ENCODE measurements at regions not wholly inside any gene's neighbourhood (a gene's known extent, or its start where the extent isn't known, plus 50 kb on each side); places are given as distances from the start of the nearest gene placed in this dataset.
A peak's percentile ranks its signal among the peaks of the same experiment; 100 is the strongest.

DNA sequence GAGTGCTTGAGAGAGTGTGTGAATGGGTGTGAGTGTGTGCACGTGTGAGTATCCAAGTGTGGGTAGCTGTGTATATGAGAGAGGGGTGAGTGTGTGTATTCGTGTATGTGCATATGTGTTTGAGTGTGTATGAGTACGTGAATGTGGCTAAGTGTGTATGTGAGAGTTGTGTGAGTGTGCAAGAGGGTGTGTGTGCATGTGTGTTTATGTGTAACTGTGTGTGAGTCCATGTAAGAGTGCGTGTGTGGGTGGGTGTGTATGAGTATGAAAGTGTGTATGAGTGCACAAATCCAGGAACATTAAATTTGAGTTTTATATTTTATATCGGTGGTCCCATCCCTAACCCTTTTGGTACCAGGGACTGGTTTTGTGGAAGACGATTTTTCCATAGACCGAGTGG, 156.4 kb downstream of the TENT4A start:
- DNase-seq (ENCODE audit: low spot score): no peak

DNA sequence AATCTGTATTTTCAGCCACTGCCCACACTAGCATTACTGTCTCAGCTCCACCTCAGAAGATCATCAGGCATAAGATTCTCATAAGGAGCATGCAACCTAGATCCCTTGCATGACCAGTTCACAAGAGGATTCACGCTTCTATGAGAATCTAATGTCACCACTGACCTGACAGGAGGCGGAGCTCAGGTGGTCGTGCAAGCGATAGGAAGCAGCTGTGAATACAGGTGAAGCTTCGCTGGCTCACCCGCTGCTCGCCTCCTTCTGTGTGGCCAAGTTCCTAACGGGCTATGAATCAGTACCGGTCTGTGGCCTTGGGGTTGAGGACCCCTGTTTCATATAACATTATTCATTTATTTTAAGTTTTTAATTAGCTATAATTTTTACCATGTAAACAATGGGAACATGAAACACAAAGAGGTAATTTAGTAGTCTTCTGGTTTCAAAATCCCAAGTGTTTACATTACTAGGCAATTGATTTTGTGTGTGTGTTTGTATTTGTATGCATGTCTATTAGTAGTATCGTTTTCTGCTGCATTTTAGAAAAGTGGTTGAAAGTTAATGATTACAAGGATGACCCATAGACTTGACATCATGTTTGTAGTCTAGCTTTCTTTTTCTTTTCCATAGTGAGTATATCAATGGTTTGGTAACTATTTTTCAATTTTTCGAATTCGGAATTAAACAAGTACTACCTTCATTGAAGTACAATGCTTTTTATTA, 159.4 kb downstream of the TENT4A start:
- no peak for DNase-seq (ENCODE audit: low spot score)

DNA sequence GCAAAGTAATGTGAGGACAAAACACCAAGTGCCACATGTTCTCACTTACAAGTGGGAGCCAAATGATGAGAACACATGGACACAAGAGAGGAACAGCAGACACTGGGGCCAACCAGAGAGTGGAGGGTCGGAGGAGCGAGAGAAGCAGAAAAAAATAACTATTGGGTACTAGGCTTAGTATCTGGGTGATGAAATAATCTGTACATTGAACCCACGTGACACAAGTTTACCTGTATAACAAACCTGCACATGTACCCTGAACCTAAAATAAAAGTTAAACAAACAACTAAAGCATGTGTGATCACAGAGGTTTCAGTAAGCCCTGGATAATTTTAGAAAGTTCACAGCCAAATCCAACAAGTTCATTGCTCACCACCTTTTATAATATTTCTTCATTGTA, 160.1 kb downstream of the TENT4A start:
- DNase-seq (ENCODE audit: low spot score): no peak

DNA sequence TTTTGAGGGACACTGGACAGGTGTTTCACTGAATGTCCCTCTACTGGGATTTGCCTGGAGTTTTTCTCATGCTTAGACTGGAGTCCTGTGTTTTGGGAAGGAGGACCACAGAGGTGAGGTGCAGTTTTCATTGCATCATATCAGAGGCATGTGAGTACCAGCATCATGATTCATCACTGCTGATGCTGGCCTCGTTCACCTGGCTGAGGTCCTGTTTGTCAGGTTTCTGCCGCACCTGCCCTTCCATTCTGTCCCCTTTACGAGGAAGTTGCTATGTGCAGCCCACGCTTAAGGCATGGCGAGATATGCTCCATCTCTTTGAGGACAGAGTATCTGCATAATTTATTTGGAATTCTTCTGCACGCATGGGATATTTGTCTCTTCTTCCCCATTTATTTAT, 162.1 kb downstream of the TENT4A start:
- no peak for DNase-seq (ENCODE audit: low spot score)

DNA sequence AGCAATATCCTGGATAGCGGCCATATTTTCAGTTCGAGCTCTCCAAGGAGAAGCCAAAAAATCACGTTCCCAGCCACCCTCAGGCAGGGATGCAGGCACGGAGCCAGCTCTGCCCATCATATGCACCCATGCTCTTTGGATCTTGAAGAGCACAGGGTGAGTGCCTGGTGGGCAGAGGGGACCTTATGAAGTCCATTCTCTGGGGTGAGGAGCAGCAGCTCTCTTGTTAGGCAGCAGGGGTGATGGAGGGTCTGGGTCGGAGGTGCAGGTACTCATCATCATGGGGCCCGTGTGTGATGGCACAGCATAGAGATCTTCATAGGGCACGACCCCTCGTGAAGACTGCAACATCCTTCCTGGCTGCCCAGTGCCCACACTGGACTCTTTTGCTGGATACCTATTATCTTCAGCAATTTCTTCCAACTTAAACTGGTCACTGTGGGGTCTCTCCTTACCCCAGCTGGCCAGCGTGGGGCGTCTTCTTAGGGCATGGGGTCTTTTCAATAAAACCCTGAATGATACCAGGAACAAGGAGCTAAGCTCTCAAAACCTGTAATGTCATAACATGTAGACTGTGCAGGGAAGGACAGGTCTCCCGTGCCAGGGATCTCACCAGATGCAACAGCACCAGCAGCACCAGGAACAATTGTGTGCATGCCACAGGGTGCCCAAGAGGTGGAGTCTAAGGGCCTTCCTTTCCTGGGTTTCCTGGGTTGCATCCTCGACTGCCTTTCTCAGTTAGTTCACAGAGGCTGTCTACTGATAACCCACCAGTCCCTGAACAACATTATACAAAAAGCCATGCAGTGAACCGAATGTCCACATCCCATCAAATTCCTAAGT, 165.0 kb downstream of the TENT4A start:
- DNase-seq (ENCODE audit: low spot score): no peak

DNA sequence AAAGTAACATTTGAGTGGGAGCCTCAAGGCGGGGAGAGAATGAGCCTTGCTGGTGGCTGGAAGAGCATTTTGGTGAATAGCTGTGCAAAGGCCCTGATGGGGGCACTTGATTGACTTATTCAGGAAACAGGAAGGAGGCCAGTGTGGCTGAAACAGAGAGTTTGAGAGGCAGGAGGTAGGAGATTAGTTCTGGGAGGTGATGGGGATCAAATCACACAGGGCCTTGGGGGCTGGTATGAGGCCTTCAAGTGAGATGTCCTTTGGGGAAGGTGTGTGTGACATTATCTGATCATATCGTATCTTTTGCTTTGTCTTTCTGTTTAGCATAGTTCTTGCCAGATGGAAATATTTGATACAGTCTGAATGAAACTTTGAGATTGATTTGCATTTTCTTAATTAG, 172.3 kb downstream of the TENT4A start:
- DNase-seq (ENCODE audit: low spot score): no peak

DNA sequence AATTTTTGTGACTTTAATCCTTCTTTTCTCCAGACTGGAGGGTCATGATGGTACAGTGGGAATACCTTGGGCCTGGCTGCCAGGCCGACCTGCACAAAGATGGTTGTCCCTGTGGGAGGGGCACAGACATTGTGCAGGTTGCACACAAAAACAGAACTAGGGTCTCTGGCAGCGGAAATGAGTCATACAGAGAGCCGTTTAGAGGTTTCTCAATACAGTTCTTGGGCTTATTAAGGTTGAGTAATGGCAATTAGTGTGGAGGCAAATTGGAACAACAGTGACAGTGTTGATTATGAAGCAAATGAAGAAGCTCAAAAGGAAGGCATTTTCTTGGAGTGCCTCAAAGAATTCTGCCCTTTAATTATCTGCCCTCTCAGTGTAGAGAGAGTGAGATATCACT, 173.6 kb downstream of the TENT4A start:
- DNase-seq (ENCODE audit: low spot score): no peak

DNA sequence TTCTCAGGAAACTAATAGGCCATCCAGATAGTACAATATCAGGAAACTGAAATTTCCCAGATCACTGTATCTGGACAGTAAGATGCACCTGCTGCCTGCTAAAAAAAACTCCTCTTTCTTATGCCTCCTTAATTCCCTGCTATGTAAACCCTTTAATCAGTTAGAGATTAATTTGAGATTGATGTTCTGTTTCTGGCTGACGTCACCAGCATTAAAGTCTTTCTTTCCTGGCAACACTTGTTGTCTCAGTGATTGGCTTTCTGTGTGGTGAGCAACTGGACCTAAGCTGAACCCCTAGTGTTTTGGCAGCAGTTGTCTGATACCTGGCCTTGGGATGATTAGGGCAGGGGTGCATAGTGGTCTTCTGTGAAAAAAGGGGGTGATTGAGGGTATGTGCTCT, 175.8 kb downstream of the TENT4A start:
- no peak for DNase-seq (ENCODE audit: low spot score)

DNA sequence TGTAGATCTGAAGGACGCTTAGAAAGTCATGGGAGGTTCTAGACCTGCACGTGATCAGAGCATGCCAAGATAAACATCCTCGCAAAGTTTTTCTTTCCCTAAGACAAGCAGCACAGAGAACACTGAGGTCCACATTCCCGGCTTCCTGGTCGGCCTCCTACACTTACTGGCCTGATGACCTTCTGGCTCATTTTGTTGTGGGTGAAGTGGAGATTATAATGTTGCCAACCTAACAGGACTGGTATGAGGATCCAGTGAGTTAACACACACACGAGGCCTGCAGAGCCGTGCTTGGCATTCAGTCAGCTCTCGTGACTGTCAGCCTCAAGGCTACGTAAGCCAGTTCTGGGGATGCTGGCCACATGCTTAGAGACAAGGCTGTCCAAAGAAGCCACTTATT, 186.0 kb downstream of the TENT4A start:
- no peak for DNase-seq (ENCODE audit: low spot score)

DNA sequence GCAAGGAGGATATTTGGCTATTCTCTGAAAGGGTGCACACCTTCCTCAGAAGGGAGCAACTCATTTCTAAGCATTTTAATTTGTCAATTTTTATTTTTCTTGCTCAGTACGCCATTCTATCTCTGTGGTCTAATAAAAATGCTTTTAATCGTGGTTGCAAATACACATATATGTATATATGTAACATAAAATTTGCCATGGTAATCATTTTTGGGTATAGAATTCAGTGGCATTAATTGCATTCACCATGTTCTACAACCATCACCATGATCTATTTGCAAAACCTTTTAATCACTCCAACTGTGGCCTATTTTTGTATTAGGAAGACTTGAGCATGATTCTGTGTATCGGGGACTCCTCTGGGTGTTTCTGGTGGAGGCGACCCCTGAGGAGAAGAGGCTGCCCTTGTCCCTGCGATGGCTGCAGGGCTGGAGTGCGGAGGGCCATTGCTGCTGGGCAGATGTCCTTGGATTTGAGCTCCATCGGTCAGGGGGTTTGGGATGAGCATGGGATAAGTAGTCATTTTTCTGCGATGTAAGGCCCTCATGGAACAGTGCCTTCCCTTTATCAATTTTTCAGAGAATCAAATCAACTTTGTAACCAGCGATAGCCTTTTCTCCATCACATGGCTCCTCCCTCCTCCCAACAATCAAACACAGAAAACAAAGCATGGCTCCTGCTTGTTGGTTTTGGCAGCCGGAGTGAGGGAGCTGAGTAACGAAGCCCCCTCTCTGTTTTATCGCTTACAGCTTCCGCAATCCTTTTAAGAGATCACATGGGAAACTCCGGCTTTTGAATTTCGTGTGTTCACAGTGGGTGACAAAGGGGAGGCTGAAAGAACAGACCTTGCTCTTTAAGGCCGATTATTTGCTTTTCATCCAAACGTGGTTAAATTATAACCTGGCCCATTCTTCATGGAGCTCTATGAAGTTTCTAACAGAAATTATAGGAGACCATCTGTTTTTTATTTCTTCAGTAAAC, 187.3 kb downstream of the TENT4A start:
- peak; percentile 12 for DNase-seq (ENCODE audit: low spot score)

DNA sequence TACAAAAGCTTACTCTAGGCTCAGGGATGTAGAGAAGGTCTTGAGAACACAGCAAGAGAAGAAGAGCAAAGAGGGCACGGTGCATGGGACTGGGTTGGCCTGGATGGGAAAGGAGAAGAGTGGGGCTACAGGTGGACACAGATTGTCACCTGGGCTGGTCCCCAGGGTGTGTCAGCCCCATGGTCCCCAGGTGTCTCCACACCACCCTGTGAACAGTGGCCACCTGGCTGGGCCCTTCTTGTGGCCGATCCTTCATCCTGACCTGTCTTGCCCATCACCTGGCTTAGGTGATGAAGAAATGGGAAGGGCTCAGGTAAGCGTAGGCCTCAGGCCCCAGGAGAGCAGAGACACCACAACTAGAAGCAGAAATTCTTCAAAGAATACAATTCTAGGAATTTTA, 188.9 kb downstream of the TENT4A start:
- DNase-seq (ENCODE audit: low spot score): no peak

DNA sequence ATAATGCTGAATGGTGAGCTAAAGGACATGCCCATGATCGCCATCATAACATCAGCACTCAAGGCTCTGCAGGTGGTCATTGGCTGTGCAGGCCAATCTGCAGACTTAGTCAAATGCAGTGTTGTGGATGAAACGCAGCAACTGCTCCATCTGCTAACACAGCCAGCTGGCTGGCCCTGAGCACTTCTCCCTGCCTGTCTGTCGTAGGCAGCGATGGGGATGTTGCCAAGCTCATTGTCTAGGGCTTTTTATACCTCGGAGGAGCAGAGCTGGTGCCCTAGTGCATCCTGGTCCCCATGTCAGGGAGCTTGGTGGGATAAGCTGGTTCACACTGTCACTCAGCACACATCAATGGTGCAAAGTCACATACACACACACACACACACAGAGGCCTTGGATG, 189.4 kb downstream of the TENT4A start:
- no peak for DNase-seq (ENCODE audit: low spot score)

DNA sequence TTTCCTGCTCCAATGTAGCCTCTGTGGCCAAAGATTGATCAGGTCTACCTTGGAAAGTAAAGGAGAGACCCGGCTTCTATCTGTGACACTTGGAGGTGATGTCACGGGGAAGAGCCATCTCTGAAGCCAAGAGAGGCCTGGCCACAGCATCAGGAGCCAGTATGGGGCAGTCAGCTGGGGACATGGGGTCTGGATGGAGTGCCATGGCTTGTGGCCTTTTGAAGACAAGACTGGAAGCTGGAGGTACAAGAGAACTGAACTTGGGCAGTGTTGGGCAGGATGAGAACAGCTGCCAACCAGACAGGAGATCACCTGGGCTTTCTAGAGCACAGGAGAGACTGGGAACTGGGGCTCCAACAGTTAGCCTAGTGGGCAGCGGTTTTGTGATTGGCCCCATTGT, 190.7 kb downstream of the TENT4A start:
- DNase-seq (ENCODE audit: low spot score): no peak

DNA sequence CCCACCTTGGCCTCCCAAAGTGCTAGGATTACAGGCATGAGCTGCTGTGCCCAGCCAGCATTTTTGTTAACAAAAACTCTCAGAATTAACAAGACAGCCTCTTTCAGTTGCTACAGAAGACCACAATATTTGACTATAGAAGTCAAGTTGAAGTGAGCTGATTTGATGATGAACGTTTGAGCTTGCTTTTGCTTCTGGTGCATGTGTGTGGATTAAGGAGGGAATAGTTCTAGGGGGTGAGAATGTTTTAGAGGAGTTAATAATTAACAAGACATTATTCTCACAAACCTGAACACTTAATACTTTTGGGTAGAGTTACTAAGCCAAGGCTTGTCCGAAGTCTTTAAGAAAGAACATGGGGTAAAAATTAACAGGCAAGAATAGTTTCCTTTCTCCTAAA, 191.6 kb downstream of the TENT4A start:
- DNase-seq (ENCODE audit: low spot score): no peak

DNA sequence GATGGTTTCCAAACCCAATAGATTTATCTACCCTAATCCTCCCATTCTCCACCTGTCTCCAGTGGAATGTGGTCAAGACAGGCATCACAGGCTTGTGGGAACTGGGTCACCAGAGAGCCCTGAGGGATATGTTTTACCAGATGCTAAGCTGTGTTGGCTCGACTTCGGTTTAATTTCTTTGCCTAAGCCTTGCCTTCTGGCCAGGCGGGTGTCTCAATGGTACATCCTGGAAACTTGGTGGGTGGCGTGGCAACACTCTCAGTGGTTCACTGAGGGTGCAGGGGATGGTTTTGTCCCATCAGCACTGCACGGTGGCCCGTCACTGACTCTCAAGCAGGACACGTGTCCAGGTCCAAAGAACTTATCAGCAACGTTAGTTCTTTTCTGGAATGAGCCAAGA, 192.2 kb downstream of the TENT4A start:
- DNase-seq (ENCODE audit: low spot score): no peak

DNA sequence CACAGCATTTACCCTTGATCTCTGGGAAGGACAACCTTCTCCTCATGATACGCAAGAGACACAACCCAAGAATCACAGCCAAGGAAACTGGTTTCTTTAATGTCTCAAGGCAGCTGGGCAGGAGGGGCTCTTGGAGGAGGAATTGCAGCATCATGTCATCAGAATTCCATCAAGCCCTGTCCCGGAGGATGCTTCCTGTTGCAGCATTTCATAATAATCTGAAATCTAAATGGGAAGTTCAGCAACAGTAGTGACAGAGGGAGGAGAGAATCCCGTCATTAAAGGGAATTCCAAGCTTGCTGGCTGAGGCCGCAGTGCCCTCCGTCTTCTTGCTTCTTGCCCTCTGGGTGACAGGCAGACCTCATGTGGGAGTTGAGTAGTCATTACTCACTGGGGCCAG, 192.7 kb downstream of the TENT4A start:
- no peak for DNase-seq (ENCODE audit: low spot score)

DNA sequence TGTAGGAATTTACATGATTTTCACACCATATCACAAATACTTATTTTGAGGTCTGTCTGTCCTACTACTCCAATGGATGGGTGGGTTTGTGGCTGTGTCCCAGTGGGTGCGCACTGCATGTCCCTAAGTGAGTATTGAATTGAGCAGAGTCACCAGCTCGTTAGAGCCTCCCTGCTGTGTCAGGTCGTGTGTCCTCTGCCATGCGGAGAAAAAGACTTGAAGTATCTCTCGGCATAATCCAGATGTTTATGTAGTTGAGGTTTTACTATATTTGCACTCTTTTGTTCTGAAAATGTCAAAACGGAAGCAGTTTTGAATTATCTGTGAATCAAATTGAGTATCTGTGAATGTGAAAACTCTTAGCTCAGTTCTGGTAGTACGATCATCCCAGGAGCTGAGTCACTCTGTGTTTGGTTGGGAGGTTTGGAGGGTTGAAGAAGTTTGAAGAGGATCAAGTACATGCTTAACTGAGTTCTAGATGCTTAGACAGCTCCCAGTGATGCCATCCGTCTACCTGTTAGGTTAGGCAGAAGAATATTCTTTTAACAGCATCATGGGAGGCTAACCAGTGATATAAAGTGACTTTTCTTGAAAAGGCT, 194.2 kb downstream of the TENT4A start:
- no peak for DNase-seq (ENCODE audit: low spot score)

DNA sequence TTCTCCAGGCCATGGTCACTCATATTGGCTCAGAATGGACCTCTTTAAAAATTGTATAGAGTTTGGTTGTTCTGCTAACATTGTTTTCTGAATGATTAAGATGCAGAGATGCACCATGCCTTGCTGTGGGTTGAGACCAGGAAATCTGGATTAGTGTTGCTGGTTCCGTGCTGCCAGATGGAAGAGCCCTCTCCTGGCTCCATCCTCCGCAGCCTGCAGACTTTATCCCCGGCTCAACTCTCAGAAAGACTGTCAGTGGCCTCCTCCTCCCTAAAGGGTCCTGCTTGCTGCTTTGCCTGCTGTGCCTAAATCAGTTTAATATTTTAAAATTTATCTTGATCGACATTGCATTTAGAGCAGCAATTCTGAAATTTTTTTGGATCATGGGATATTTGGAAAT, 196.7 kb downstream of the TENT4A start:
- DNase-seq (ENCODE audit: low spot score): no peak

DNA sequence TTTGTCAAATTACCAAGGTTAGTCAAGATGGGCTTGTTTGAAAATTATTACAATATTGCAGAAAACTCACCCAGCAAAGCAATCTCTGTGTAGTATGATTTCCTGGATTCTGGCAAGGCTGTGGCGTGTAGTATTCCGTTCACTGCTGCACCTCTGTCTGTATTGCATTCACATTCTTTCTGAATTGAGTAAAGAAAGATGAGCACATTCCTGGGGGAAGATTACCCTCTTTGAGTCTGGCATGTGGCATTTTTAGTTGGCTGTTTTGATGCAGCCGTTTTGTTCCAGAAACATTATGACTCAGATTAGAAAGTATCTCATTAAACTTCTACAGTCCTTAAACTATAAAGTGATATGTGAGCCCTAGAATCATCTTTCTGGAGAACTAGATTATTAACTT, 197.7 kb downstream of the TENT4A start:
- no peak for DNase-seq (ENCODE audit: low spot score)

DNA sequence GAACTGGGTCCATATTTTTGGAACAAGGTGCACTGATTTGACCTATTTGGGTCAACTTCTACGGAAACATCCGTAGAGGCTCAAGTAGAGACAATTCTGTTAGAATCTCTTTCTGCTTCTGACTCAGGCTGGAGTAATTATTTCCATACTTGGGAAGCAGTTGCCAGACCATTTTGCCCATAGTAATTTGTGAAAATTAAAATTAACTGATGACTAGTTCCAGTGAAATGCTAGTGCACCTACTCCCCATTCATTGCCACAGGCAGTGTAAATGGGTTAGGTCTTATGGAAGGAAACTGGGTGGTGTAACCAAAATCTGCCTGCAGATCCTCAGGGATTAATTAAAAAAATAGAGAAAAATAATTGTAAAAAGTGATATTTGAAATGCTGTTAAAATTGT, 201.1 kb downstream of the TENT4A start:
- DNase-seq (ENCODE audit: low spot score): no peak

DNA sequence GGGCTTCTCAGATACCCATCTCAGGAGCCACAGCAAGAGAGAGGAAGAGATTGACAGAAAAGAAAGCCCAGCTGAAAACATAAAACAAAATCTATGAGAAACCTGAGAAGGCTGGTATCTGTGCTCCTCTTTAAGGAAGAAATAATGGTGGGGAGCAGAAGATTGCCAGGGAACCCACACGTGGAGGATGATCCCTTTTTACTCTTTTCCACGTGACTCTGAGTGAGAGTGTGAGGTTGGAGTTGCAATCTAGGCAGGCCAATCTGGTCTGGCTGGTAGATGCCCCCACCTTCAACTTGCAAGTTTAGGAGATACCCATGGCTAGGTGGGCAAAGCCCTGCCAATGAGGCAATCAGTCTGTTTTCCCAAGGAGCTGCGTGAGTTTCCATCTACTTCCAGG, 202.3 kb downstream of the TENT4A start:
- no peak for DNase-seq (ENCODE audit: low spot score)

DNA sequence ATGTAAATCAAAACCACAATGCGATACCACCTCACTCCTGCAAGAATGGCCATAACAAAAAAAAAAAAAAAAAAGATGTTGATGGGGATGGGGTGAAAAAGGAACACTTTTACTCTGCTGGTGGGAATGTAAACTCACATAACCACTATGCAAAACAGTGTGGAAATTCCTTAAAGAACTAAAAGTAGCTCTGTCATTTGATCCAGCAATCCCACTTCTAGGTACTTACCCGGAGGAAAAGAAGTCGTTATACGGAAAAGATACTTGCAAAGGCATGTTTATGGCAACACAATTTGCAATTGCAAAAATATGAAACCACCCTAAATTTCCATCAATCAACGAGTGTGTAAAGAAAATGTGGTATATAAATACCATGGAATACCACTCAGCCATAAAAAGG, 205.0 kb downstream of the TENT4A start:
- DNase-seq (ENCODE audit: low spot score): no peak
